ENCODE measurements at regions not wholly inside any gene's neighbourhood (a gene's known extent, or its start where the extent isn't known, plus 50 kb on each side); places are given as distances from the start of the nearest gene placed in this dataset.

DNA sequence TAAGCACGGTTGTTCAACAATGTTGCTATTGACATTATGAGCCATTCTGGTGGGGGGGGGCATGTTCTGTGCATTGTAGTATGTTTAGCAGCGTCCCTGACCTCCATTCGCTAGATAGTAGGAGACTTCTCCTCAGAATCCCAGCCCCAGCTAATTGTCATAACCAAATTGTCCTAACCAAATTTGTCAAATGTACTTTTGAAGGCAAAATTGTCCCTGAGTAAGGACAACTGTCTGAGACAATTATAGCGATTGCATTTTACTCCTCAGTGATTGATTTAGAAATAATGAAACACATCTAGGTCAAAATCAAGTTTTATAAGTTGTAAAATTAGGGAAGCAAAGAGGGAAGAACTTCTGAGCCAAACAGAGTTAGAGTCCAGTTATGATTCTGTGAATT, 541.8 kb upstream of the CHORDC1 start:
- H2AFZ ChIP-seq (ENCODE audit: low read depth) = no peak overlapping the region
- H4K20me1 ChIP-seq (ENCODE audit: insufficient read depth) = no peaks in the 10 kb centered on the region
- H3K36me3 ChIP-seq (replicated peaks in 1 of 2; ENCODE audit: control insufficient read depth in 1 of 2, insufficient read depth in 2 of 2, low read length in 1 of 2) = no peaks in the 10 kb centered on the region
- no peak overlapping the region for H3K9ac ChIP-seq
- ChIA-PET POLR2A (no interaction called here), CTCF (no interaction called here)
- no peaks in the 10 kb centered on the region; a peak in 1 of 4 replicates for H3K4me1 ChIP-seq (ENCODE audit: control insufficient read depth in 1 of 2, insufficient read depth in 2 of 2, low read depth in 1 of 2, low read length in 1 of 2)
- no peak overlapping the region for H3K4me2 ChIP-seq
- H3F3A ChIP-seq (replicated peaks; ENCODE audit: insufficient read depth) = no peaks in the 10 kb centered on the region
- DNase-seq = no peak
- no peaks in the 10 kb centered on the region for H3K79me2 ChIP-seq (ENCODE audit: insufficient read depth)
- H3K9me3 ChIP-seq = no peaks in the 10 kb centered on the region
- no peaks in the 10 kb centered on the region for H3K27me3 ChIP-seq (ENCODE audit: insufficient read depth)
- no peak overlapping the region for H3K4me3 ChIP-seq (ENCODE audit: low read depth in 2 of 2, low read length in 1 of 2)
- WGBS (ENCODE audit: low lambda C conversion rate) = 44% methylated on average over 4 of the region's 4 CpGs
- H3K27ac ChIP-seq (ENCODE audit: low read depth in 2 of 2, low read length in 1 of 2) = no peak overlapping the region
- no peaks in the 10 kb centered on the region for H3K9me2 ChIP-seq
- no peak for TF ChIP-seq JUND (IDR thresholded peaks at IDR 0.05)
- TF ChIP-seq RXRA (IDR thresholded peaks at IDR 0.05; ENCODE audit: borderline replicate concordance, low read depth) = no peak
- TF ChIP-seq GATA2 (CRISPR knock-in tag; IDR thresholded peaks at IDR 0.05) = no peak
- TF ChIP-seq CHD2 (IDR thresholded peaks at IDR 0.05; ENCODE audit: low read length, partially characterized antibody) = no peak
- TF ChIP-seq EP300 (IDR thresholded peaks at IDR 0.05; ENCODE audit: borderline replicate concordance in 1 of 2, low read depth in 1 of 2, low read length in 1 of 2) = no peak
- no peak for TF ChIP-seq USF2 (IDR thresholded peaks at IDR 0.05; ENCODE audit: borderline replicate concordance, low read depth, low read length)
- TF ChIP-seq EZH2phosphoT487 (IDR thresholded peaks at IDR 0.05; ENCODE audit: borderline replicate concordance, low read depth) = no peak
- no peak for TF ChIP-seq TAF1 (IDR thresholded peaks at IDR 0.05; ENCODE audit: borderline replicate concordance, low read depth, low read length)
- no peak for TF ChIP-seq YY1 (IDR thresholded peaks at IDR 0.05; ENCODE audit: low read depth)
- no peak for TF ChIP-seq RFX5 (IDR thresholded peaks at IDR 0.05; ENCODE audit: low read length)
- no peak for TF ChIP-seq FOSL2 (IDR thresholded peaks at IDR 0.05; ENCODE audit: borderline replicate concordance, low read depth)
- no peak for TF ChIP-seq IRF3 (IDR thresholded peaks at IDR 0.05; ENCODE audit: low read depth, low read length)
- no peak for TF ChIP-seq REST (IDR thresholded peaks at IDR 0.05; ENCODE audit: low read depth, low read length)
- TF ChIP-seq SMC3 (IDR thresholded peaks at IDR 0.05; ENCODE audit: low read depth, low read length) = no peak

Measured in SK-N-SH (cell line).